Activated T-helper 2 cell treated with anti-CD3 and anti-CD28 coated beads, Interferon-gamma antibody, Interleukin-2, Interleukin-4, amounts not matched to agents 10 μg/mL and 5 μg/mL and 100 μg/mL, durations not matched to agents 14 hours and 24 hours and 36 hours (primary cell): ENCODE measurements at regions not wholly inside any gene's neighbourhood (a gene's known extent, or its start where the extent isn't known, plus 50 kb on each side); places are given as distances from the start of the nearest gene placed in this dataset.
"Not testable (repeated sequence)": the region's sequence is repeated elsewhere in the genome, so short reads cannot be mapped to it uniquely, and the experiment has no call there.

Experiments used
- DNase-seq: peaks from one replicate; pipeline ENCODE4 v3.0.0; 2021; ENCODE audit warnings: low spot score
- H3K27ac Mint-ChIP-seq: one replicate; pipeline ENCODE4 v1.8.0; 2021; ENCODE audit warnings: mixed read lengths
- H3K27me3 Mint-ChIP-seq: one replicate; pipeline ENCODE4 v1.8.0; 2021; ENCODE audit warnings: low read depth, mixed read lengths
- H3K36me3 Mint-ChIP-seq: one replicate; pipeline ENCODE4 v1.8.0; 2021; ENCODE audit warnings: low read depth, mixed read lengths
- H3K4me1 Mint-ChIP-seq: one replicate; pipeline ENCODE4 v1.8.0; 2021; ENCODE audit warnings: low read depth, mixed read lengths
- H3K4me3 Mint-ChIP-seq: one replicate; pipeline ENCODE4 v1.8.0; 2021; ENCODE audit warnings: low read depth, mild to moderate bottlenecking, moderate library complexity, mixed read lengths
- H3K9me3 Mint-ChIP-seq: one replicate; pipeline ENCODE4 v1.8.0; 2021; ENCODE audit warnings: mixed read lengths
- intact Hi-C: fragments of 100-400 bp; cut with micrococcal nuclease; formaldehyde crosslinking; loops from one replicate; pipeline ENCODE4 v1.15.1; 2023

DNA sequence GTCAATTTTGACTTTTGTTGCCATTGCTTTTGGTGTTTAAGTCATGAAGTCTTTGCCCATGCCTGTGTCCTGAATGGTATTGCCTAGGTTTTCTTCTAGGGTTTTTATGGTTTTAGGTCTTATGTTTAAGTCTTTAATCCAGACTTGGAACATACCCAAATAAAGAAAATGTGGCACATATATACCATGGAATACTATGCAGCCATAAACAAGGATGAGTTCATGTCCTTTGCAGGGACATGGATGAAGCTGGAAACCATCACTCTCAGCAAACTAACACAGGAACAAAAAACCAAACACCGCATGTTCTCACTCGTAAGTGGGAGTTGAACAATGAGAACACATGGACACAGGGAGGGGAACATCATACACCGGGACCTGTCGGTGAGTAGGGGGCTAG is 90.5 kb upstream of the MAP3K1 start:
- H3K4me3 Mint-ChIP-seq, H3K9me3 Mint-ChIP-seq, intact Hi-C loops, H3K27ac Mint-ChIP-seq, H3K36me3 Mint-ChIP-seq, DNase-seq: not testable (repeated sequence)
- H3K27me3 Mint-ChIP-seq, result peaks cover 14% of the 10 kb centered on the region
- peaks cover 12% of the 10 kb centered on the region for H3K4me1 Mint-ChIP-seq

GRCh38 chr5:56722317-56722716 is 93.0 kb upstream of the MAP3K1 start:
- no peak for DNase-seq
- intact Hi-C loops, result no loop called here
- no peak overlapping the region for H3K27ac Mint-ChIP-seq
- no peaks in the 10 kb centered on the region for H3K9me3 Mint-ChIP-seq
- H3K4me3 Mint-ChIP-seq, result no peak overlapping the region
- H3K4me1 Mint-ChIP-seq, result peaks cover 2% of the 10 kb centered on the region
- H3K27me3 Mint-ChIP-seq, result peaks cover 21% of the 10 kb centered on the region
- H3K36me3 Mint-ChIP-seq, result no peaks in the 10 kb centered on the region

GRCh38 chr5:56717253-56717987 is 97.9 kb upstream of the MAP3K1 start:
- DNase-seq, result no peak
- no peaks in the 10 kb centered on the region for H3K36me3 Mint-ChIP-seq
- no peak overlapping the region for H3K27ac Mint-ChIP-seq
- H3K4me3 Mint-ChIP-seq, result no peak overlapping the region
- no peaks in the 10 kb centered on the region for H3K4me1 Mint-ChIP-seq
- H3K27me3 Mint-ChIP-seq, result peaks cover 34% of the 10 kb centered on the region
- intact Hi-C loops, result no loop called here
- no peaks in the 10 kb centered on the region for H3K9me3 Mint-ChIP-seq

DNA sequence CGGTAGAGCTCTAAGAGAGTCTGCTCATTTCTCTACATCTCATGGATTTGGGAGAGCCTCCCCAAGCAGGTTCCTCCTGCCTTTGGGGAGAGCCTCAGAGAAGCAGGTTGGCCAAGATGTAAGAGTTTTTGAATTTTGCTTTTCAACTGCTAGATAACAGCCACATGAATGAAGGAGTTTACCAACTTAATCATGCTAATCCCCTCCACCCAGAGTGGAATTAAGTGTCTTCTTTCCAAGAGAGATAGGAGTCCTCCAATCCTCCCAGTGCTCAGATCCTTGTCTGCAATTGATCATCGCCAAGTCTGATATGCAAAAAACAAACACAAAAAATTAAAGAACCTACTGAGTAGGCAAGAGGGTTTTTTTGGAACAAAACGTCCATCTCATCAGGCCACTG is 99.4 kb upstream of the MAP3K1 start:
- H3K4me1 Mint-ChIP-seq, result peaks cover 8% of the 10 kb centered on the region
- no peaks in the 10 kb centered on the region for H3K9me3 Mint-ChIP-seq
- no peaks in the 10 kb centered on the region for H3K36me3 Mint-ChIP-seq
- DNase-seq, result no peak
- H3K4me3 Mint-ChIP-seq, result no peak overlapping the region
- peaks cover 34% of the 10 kb centered on the region for H3K27me3 Mint-ChIP-seq
- H3K27ac Mint-ChIP-seq, result no peak overlapping the region
- intact Hi-C loops, result no loop called here

DNA sequence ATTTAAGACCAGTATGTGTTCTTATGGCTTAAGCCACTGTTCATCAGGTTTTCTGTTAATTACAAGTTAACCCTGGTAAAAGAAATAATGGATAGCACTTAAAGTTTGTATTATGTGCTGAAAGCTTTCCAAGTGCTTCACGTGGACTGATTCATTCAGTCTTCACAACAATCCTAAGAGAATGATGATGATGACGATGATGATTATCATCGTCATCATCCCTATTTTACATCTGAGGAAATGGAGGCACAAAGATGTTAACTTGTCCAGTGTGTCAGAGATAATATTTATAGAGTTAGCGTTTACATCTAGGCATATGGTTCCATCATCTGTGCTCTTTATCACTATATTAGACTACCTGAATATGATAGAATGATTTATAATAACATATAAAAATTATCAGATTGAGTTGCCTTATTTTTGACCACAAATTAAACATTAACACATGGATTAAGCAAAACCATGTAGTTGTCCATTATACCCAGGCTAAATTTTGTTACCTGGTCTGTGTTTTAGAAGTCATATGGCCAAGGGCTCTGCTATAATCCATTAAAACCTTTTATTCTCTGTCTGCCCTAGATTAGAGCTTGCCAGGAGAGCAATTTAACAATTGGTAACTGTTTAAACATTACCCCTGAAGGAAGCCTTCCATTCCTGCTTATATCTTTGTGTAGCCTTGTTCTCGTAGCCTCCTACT is 102.3 kb upstream of the MAP3K1 start:
- H3K36me3 Mint-ChIP-seq, result peaks cover 9% of the 10 kb centered on the region
- peaks cover 21% of the 10 kb centered on the region for H3K4me1 Mint-ChIP-seq
- H3K27ac Mint-ChIP-seq, result no peak overlapping the region
- H3K9me3 Mint-ChIP-seq, result peaks cover 22% of the 10 kb centered on the region
- DNase-seq, result no peak
- H3K27me3 Mint-ChIP-seq, result peaks cover 32% of the 10 kb centered on the region
- H3K4me3 Mint-ChIP-seq, result no peak overlapping the region
- intact Hi-C loops, result loop anchor here (5.0 kb wide), 1 partner anchor 104 kb away; the partner anchor contains the start of gene MAP3K1

- H3K27ac Mint-ChIP-seq, result no peak overlapping the region
- no peak for DNase-seq
- peaks cover 27% of the 10 kb centered on the region for H3K27me3 Mint-ChIP-seq
- no peak overlapping the region for H3K4me3 Mint-ChIP-seq
- peaks cover 22% of the 10 kb centered on the region for H3K9me3 Mint-ChIP-seq
- peaks cover 12% of the 10 kb centered on the region for H3K36me3 Mint-ChIP-seq
- peaks cover 21% of the 10 kb centered on the region for H3K4me1 Mint-ChIP-seq
- intact Hi-C loops, result loop anchor here (1.0 to 5.0 kb wide), 3 partner anchors 18 to 382 kb away; partner anchors contain the start of gene MAP3K1
These were observed 104.3 kb upstream of the MAP3K1 start for GRCh38 chr5:56710826-56711590.

DNA sequence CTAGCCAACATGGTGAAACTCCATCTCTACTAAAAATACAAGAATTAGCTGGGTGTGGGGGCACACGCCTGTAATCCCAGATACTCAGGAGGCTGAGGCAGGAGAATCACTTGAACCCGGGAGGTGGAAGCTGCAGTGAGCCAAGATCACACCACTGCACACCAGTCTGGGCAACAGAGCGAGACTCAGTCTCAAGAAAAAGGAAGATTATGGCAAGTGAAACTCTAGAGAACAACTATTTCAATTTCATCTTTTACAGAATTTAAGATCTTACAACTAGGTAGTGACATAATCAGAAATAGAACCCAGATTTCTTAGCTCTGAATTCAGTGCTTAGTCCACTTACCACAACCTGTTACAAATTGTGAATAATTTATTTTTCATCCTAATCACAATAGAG is 108.8 kb upstream of the MAP3K1 start:
- Mint-ChIP-seq H3K27ac (no peak overlapping the region), H3K4me1 (peaks cover 23% of the 10 kb centered on the region), H3K9me3 (peaks cover 22% of the 10 kb centered on the region), H3K27me3 (peaks cover 25% of the 10 kb centered on the region), H3K4me3 (no peak overlapping the region), H3K36me3 (peaks cover 12% of the 10 kb centered on the region)
- intact Hi-C loops, result no loop called here
- no peak for DNase-seq

DNA sequence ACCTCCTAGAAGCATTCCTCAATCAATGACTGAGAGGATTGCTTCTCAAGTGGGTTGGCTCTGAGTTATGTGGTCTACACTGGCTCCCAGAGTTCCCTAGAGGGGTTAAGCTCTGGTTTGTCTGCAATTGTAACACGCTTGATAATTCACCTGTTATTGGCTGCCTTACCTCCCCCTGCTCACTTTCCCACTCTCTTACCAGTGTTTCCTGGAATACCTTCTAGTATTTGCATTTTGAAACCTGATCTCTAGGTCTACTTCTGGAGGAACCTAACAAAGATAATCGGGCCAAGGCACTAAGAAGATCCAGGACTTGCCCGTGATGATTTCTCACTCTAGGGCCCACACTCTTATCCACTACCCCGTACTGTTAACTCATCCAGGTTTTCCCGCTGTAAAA is 110.1 kb upstream of the MAP3K1 start:
- no peak for DNase-seq
- H3K27me3 Mint-ChIP-seq, result peaks cover 25% of the 10 kb centered on the region
- no peak overlapping the region for H3K27ac Mint-ChIP-seq
- H3K4me1 Mint-ChIP-seq, result peaks cover 21% of the 10 kb centered on the region
- H3K36me3 Mint-ChIP-seq, result peaks cover 12% of the 10 kb centered on the region
- peaks cover 17% of the 10 kb centered on the region for H3K9me3 Mint-ChIP-seq
- H3K4me3 Mint-ChIP-seq, result no peak overlapping the region
- intact Hi-C loops, result no loop called here

- H3K27me3 Mint-ChIP-seq, result peaks cover 24% of the 10 kb centered on the region
- no peak for DNase-seq
- no peak overlapping the region for H3K4me3 Mint-ChIP-seq
- H3K36me3 Mint-ChIP-seq, result peaks cover 7% of the 10 kb centered on the region
- H3K4me1 Mint-ChIP-seq, result peaks cover 28% of the 10 kb centered on the region
- intact Hi-C loops, result no loop called here
- no peak overlapping the region for H3K27ac Mint-ChIP-seq
- peaks cover 4% of the 10 kb centered on the region for H3K9me3 Mint-ChIP-seq
These were observed 111.4 kb upstream of the MAP3K1 start for GRCh38 chr5:56703952-56704351.

GRCh38 chr5:56700711-56701110 is 114.6 kb upstream of the MAP3K1 start:
- no peak for DNase-seq
- peaks cover 39% of the 10 kb centered on the region for H3K4me1 Mint-ChIP-seq
- H3K4me3 Mint-ChIP-seq, result no peak overlapping the region
- no peaks in the 10 kb centered on the region for H3K36me3 Mint-ChIP-seq
- peaks cover 16% of the 10 kb centered on the region for H3K27me3 Mint-ChIP-seq
- intact Hi-C loops, result no loop called here
- no peak overlapping the region for H3K27ac Mint-ChIP-seq
- H3K9me3 Mint-ChIP-seq, result no peaks in the 10 kb centered on the region

- Mint-ChIP-seq H3K4me3 (no peak overlapping the region), H3K36me3 (no peaks in the 10 kb centered on the region), H3K4me1 (peaks cover 46% of the 10 kb centered on the region), H3K9me3 (no peaks in the 10 kb centered on the region), H3K27me3 (peaks cover 11% of the 10 kb centered on the region), H3K27ac (no peak overlapping the region)
- intact Hi-C loops, result no loop called here
- no peak for DNase-seq
These were observed 115.8 kb upstream of the MAP3K1 start for GRCh38 chr5:56699538-56699937.

GRCh38 chr5:56698463-56699381 is 116.6 kb upstream of the MAP3K1 start:
- no peak overlapping the region for H3K4me3 Mint-ChIP-seq

More at GRCh38 chr5:56698463-56699381, 116.6 kb upstream of the MAP3K1 start:
- DNase-seq, result no peak
- Mint-ChIP-seq H3K27ac (no peak overlapping the region), H3K27me3 (peaks cover 7% of the 10 kb centered on the region), H3K4me1 (peaks cover 48% of the 10 kb centered on the region), H3K36me3 (no peaks in the 10 kb centered on the region), H3K9me3 (no peaks in the 10 kb centered on the region)
- intact Hi-C loops, result no loop called here
